ENCODE measurements at regions not wholly inside any gene's neighbourhood (a gene's known extent, or its start where the extent isn't known, plus 50 kb on each side); places are given as distances from the start of the nearest gene placed in this dataset.

DNA sequence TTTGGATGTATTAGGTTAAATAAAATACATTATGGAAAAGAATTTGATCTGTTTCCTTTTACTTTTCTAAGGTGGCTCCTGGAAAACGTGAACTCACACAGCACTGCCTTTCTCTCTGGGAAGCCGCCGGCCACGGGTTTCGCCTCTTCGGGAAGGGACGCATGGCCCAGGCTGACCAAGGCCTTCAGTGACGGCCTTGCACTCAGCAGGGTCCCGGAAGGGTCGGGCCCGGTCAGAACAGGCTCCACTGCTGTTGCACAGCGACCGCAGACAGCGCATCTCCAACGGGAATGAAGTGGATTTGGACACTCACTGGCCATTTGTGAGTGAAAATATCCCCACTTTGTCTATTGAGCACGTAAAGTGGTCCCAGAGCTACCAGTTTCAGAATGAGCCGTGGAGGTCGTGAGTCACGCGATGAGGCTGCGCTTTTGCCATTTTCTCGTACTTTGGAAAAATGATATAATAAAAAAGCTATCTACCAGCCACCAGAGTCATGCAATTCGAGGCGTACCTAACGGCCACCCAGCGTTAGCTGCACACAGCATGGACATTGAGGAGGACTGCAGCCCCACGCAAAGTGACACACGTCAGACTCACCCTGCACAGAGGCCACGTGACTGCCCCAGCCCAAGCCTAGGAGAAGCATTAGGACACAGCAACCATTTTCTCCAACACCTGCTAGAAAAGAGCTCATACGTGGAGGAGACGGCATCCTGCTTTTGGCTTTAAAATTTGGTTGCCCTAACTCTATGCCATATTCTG is 244.3 kb downstream of the TTLL2 start:
- DNase-seq = no peak

DNA sequence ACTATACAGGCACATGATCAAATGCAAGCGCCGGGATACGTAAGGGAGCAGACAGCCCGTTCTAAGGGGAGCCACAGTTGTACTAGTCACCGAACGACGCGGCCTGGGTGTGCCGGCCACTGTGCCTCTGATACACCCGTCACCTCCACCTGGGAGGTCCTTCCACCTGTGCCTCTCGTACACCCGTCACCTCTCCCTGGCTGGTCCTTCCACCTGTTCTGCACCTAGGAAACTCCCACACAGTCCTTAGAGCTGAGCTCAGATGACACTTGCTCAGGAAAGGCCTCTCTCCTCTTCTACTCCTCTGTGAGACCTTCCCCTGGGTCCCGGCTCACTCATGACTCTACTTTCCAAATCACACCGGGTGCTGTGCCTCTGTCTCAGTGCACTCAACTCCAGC is 245.0 kb downstream of the TTLL2 start:
- no peak for DNase-seq

DNA sequence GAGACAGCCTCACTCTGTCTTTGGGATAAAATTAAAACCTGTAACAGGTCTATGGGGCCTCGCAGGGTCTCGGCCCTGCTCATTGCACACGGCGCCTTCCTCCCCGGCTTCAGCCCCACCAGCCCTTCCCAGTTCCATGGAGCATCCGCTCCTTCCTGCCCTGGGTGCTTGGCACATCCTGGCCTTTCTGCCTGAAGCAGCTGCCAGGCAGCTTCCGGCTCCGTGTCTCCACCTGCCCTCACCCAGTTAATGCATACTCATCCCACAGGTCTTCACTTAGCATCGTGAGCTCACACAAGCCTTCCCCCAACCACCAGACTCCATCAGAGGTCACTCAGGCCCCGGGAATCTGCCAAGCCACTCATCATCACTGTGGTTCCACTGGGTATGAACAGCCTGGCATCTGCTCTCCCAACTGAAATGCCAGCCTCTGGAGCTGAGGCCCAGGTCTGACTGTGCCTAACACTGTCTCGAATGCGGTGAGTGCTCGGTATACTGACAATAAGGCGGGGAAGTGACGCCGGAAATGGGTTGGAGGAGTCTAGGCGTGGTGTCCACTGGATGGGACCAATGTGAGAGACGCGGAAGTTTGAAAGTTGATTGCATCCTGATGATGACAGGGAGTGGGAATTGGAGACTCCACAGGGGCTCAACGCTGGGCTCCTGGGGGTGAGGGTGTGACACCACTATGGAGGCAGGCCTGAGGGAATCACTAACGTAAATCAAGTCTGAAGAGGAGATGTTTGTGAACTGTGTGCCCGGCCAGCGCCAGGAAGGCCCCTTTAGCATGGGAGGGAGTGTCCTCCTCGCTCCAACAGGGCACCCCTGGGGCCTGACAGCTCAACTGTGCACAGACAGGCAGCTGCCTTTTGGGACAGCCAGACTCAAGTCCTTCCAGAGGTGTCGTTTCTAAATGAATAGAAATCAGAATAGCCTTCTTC is 245.8 kb downstream of the TTLL2 start:
- no peak for DNase-seq

DNA sequence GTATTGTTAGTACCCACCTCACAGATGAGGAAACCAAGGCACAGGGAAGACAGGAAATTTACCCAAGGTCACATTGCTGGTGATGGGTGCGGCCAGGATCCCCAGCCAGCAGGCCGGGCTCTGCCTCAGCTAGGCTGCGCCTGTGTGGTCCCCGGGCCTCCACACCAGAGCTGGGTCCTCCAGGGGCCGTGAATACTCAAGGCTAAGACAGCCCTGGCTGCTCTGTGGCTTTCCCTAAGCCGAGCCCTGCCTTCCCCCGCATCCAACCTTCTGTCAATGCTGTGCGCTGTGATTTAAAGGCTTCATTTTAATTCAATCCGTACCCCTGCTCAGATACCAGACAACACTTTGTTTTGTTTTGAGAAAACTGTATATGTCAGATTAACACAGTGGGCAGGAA is 246.7 kb downstream of the TTLL2 start:
- no peak for DNase-seq

DNA sequence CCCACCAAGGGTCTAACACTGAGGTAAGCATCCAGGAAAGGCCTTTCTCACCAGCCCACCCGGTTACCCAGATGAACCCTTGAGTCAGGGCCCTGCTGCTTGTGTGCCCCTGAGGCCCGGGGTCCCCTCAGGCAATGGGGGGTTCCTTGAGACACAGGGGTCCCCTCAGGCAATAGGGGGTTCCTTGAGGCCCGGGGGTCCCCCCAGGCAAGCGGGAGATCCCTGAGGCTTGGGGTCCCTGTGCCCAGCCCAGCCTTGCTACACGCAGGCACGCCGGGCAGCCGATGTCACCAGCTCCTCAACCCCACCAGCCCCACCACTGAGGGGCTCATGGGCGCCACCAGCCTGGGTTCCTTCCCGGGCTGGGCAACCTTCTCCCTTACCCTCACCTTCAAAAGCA is 247.2 kb downstream of the TTLL2 start:
- DNase-seq = no peak

DNA sequence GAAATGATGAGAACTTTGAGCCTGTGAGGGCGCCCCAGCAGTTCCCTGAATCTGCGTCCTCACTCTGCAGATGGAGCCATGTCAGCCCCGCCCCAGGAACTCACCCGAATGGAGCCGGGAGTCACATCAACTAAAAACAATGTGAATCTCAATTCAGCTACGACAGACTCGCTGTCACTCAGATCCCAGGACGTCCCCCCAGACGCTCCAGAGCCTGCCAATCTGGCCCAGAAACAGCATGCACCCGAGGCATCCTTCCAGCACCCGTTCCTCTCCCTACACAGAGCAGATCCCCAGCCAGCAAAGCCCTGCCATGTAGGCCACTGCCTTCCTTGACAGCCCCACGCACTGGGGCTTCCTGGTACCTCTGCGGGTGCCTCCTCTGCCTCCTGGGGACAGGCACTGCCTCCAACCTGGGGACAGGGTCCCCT is 248.0 kb downstream of the TTLL2 start:
- peak; percentile 14 to 59 for DNase-seq

DNA sequence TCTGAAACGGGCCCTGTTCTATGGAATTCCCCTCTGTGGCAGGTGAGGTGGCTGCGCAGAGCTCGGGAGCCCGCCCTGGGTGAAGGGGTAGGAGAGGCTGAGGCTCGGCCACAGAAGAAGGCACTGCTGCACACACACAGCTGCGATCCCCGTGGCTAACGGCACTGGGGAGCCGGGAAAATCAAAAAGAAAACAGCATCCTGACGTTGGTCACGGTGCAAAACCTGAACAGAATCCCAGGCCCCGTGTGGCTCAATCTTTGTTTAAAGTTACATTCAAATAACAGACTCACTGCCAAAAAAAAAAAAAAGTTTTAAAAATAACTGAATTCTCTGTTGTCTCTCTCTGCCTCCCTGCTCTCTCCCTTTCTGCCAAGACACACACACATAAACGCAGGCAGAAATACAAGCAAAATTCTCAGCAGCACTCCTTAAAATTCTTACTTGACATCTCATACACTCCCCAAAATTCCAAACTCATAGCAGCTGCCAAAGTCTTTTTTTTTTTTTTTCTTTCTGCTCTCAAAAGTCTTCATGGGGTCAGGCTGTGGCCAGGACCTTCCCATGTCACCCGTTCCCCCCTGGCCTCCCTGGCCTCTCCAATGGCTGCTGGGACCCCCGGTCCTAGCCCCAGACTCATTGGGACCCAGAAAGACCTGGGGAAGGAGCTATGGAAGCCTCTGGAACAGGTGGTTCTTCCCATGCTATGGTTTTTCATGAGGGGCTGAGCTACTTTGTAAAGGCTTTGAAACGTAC is 248.8 kb downstream of the TTLL2 start:
- DNase-seq = no peak

DNA sequence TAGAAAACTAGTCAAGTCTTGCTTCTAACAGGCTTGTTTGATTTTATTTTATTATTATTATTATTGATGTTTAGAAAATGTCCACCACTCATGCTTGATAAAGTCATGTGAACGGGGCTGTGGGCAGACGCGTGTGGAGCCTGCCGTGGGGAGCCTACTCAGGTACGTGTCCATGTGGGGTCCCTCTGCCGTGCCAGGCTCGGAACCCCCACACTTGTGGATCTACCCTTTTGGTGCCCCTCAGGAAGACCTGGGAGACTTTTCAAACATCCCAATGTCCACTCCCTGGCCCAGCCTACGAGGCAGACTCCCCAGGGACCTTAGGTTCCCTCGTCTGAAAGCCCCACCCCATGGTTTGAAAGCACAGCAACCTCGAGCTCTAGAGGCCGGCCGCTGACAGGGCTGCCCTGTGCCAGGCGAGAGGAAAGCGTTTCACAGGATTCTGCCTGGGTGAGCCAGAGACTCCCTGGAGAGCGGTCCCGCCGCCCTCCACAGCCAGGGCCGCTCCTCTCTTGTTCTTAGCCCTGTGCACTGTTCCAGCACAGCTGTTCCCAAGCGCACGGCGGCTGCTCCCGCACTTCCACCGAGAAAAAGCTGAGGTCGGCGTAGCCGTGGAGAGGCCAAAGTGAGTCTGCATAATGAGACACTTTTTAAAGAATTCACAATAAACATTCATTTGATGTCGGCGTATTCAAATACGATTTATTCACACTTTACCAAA is 249.7 kb downstream of the TTLL2 start:
- no peak for DNase-seq

DNA sequence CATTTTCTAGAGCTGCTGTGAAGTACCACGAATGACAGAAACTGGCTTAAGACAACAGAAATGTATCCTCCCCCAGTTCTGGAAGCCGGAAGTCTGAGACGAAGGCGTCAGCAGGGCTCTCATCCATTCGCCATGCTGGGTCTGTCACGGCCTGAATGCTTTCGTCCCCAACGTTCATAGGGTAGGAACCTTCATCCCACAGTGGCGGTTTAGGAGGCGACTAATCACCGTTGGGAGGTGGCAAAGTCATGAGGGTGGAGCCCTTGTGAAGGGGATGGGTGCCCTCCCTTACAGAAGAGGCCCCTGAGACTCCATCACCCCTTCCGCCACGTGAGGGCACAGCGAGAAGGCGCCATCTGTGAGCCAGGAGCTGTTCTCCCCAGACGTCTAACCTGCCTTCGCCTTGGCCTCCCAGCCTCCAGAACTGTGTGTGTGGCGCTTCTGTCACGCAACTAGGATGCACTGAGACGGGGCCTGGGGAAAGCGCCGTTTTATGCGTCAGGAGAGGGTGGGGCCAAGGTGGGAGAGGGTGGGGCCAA is 250.3 kb downstream of the TTLL2 start:
- DNase-seq = no peak

DNA sequence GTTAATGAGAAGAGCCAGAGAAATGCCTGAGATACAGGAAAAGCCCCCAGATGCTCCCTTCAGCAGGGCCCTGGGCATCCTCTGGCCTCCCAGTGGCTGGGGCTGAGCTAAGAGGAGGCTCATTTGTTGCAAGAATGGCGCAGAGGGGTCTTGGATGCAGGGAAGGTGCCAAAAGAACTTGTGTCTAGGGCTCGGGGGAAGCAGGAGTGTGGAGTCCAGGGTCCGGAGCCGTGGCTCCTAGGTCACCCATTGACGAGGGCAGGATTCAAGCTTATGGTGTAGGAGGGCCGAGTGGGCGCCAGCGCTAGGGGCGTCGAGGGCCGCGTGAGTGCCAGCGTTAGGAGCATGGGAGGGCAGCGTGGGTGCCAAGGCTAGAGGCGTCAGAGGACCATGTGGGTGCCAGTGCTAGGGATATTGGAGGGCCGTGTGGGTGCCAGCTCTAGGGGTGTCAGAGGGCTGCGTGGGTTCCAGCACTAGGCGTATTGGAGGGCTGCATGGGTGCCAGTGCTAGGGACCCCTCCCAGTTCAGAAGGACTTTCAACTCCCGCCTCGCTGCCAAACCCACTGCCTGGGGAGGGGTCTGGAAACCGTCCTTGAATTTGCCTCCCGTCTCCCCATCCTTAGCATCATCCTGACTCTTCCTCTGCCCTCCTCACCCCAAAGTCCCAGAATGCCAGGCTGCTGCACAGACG is 250.5 kb upstream of the AFDN start:
- no peak for DNase-seq

DNA sequence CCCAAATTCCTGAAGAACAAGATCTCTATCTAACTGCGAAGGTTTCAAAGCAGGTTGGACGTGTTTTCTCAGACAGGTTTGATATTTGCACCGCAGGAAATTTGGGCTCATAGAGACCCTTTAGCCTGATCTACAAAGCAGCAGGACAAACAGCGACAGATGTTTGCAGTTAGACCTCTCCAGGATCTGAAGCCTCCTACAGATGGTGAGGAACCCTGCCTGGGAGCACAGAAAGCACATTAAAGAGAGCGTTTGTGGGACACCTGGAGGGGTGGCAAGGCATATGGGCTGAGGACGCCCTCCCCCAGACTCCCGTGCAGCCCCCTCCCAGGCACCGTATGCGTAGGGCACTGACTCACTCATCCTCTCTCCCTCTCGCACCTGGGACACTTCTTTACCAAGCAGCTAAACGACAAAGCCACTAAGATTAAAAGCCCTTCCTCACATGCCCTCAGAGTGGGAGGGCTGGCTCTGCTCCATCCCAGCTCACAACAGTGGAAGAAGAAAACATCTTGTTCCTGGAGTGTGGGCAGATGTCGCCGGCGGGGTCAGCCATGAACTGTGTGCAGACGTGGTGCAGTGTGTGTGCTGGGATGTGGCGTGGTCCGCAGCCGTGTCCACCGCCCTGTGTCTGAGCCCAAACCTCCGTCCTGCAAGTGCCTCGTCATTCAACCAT is 249.7 kb upstream of the AFDN start:
- no peak for DNase-seq

DNA sequence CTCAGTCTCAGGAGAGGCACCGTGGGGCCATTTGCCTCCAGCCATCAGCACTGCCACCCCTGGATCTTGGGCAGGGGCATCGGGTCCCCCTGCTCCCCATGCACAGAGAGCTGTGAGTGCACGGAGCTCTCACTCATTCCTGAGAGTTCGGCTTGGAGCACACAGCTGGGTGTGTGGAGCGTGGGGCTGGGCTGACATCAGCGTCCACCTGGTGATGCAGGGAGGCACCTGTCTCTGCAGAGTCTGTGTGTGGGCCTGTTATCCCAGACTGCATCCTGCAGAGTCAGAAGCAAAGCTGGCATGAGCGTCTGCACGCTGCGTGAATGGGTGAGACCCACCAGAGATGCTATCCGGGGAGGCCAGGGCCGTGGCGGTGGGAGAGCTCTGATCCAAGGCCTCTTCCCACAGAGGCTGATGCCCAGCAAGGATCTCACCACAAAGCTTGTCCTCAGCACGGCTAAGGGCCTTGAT is 248.8 kb upstream of the AFDN start:
- DNase-seq = no peak

DNA sequence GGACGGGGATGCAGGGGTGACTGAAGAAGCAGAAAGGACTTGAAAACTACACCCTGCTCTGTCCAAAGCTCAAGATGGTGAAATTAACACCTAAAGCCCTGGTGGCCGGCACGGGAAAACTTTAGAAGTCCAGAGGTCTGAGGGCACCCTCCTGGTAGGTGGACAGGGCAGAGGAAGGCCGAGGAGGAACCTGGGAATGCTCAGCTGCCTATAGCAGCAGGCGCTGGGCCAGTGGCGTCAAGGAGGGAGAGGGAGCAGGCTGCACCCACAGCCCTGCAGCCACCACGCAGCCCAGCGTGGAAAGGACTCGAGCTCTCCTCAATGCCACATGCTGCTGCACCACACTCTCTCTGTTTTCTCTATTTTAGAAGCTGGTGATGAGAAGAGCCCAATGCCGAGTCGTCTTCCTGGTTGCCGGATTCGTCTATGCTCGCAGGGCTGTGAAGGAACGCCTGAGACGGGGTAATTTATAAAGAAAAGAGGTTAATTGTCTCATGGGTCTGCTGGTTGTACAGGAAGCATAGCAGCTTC is 248.3 kb upstream of the AFDN start:
- DNase-seq = no peak

DNA sequence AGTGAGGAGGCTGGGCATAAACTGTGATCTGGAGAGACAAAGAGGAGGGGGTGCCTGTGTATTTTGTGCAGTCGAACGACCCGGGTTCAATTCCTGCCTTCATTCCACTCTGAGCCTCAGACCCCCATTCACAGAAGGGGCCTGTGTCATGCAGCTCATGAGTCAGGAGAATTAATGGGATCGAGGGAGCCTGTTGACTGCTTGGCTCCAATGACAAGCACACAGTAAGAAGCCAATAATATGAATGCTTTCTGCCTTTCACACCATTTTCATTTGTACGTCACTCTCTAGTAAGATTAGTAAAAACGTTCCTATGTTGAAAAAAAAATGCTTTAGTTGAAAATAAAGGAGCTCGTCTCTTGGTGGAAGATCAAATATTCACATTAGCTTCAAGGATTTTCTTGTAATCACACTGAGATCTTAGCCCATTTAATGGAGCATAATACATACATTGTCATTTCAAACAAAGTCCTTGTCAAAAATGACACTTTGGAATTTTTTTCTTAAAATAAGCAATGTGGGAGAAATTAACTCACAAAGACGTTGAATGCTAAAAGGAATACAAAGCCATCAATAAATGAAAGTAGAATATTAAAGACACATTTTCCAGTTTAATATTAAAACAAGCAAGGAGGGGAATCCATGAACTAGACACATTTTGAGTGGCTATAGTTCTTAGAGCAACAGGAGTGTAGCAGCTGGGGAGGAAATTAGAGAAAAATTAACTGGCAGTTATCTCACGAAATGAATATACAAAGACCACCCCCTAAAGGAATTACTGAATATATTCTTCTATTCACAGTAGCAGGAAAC is 246.7 kb upstream of the AFDN start:
- no peak for DNase-seq

DNA sequence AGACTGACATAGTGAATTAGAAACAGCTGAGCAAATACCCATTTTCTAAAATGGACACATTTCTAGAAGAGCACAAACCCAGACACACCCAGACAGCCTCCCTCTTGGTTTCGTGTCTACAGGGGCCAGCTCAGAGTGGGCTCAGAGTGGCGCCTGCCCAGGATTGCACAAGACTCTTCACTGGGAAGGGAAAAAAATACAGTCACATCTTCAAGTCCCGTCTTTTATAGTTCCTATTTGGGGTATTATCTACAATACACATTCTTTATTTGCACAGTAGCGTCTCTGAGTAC is 246.1 kb upstream of the AFDN start:
- no peak for DNase-seq

DNA sequence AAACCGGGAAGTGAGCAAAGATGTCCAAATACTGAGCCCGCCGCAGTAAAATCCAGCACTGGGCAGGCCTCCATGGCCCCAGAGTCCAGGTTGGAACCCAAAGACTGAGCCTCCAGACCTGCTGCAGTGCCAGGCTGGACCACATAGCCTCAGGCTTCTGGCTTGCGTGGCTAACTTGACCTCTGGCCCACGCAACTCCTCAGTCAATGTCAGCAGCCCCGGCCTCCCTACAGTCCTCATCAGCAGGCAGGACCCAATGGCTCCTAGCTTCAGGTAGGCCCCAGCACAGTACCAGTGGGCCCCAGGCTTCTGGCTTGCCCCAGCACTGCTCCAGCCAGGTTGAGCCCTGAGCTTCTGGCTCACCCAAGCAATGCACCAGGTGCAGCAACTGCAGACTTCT is 245.1 kb upstream of the AFDN start:
- DNase-seq = no peak

DNA sequence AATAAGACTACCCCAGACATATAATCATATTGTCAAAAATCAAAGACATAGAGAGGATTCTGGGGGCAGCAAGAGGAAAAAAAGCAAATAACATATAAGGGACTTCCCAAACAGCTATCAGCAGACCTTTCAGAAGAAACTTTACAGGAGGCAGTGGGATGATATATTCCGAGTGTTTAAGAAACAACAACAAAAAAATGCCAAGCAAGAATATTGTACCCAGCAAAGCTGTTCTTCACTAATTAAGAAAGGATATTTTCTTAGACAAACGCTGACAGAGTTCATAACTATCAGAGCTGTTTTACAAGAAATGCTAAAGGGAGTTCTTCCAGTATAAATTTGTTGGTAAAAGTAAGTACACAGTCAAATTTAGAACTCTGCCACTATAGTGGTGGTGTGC is 243.3 kb upstream of the AFDN start:
- DNase-seq = no peak

DNA sequence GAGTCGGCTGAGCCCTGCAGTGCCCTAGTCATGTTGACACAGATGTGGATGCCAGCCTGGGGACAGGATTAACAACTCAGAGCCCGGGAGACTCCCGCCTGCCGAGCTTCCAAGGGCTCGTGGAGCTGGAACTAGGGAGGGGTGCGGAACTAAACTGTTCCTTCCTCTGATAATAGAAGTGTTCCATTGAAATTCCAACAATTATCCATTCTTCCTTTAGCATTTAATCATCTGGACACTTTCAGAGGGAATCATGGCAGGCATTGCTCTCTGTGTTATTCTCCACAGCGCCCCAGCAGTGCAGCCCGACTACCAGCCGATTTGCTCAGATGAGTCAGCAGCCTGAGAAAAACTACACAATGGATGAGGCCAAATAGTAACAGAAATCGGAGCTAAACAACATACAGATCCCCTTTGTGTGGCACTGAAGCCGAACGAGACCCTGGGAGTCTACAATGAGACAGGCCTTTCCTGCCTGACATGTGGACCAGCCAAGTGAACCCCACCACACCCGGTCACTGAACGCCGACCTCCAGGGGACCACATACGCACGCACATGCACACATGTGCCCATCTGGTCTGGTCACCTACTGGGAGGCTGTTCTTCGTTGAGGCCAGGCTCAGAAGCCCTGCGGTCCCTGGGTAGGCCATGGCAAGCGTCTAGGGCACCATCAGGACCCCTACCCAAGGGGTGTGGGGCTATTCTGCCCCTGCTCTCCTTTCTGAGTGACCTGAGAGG is 238.4 kb upstream of the AFDN start:
- no peak for DNase-seq

DNA sequence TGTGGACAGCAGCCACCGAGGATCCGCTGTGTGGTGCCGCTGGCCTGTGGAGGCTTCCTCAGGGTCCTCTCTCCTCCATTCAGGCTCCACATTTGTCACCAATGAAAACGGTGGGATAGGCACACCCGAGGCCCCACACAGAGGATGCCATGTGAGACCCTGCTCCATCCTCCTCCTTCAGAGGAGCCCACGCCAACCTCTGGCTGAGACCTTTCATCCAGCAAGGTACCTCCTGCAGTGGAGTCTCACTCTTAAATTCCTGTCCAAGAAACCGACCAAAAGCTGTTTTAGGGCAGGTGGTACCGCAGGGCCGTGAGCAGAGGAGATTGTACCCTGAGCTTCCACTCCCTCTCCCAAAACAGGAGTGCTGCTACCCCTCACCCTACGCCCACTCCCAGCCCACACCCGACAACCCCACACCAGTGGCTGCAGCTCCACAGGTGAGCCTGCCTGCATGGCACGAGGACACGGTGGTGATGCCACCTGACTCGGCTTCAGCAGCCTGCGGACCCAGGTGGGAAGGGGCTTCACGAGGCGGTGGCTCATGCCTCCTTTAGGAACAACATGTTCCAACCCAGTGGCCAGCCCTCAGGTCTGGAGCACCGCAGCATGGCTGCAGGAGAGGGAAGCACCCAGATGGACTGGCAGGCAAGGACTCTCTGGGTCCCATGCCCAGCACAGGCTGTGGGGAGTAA is 237.6 kb upstream of the AFDN start:
- no peak for DNase-seq

Measured in NCI-H446 (cell line).